ENCODE measurements at regions not wholly inside any gene's neighbourhood (a gene's known extent, or its start where the extent isn't known, plus 50 kb on each side); places are given as distances from the start of the nearest gene placed in this dataset.
"Not testable (repeated sequence)": the region's sequence is repeated elsewhere in the genome, so short reads cannot be mapped to it uniquely, and the experiment has no call there.

DNA sequence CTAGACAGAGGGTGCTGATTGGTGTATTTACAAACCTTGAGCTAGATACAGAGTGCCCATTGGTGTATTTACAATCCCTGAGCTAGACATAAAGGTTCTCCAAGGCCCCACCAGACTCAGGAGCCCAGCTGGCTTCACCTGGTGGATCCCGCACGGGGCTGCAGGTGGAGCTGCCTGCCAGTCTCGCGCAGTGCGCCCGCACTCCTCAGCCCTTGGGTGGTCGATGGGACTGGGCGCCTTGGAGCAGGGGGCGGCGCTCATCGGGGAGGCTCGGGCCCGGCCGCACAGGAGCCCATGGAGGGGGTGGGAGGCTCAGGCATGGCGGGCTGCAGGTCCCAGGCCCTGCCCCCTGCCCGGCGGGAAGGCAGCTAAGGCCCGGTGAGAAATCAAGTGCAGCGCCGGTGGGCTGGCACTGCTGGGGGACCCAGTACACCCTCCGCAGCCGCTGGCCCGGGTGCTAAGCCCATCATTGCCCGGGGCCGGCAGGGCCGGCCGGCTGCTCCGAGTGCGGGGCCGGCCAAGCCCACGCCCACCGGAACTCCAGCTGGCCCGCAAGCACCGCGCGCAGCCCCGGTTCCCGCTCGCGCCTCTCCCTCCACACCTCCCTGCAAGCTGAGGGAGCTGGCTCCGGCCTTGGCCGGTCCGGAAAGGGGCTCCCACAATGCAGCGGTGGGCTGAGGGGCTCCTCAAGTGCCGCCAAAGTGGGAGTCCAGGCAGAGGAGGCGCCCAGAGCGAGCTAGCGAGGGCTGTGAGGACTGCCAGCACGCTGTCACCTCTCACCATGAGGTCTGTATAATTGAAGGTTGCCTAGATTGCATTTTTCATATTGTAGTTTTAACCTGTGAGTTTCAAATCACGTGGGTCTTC is 765.4 kb downstream of the TAF11L14 start:
- intact Hi-C loops (cut with DNase I); DNase-seq (ENCODE audit: missing footprints); ATAC-seq: not testable (repeated sequence)

DNA sequence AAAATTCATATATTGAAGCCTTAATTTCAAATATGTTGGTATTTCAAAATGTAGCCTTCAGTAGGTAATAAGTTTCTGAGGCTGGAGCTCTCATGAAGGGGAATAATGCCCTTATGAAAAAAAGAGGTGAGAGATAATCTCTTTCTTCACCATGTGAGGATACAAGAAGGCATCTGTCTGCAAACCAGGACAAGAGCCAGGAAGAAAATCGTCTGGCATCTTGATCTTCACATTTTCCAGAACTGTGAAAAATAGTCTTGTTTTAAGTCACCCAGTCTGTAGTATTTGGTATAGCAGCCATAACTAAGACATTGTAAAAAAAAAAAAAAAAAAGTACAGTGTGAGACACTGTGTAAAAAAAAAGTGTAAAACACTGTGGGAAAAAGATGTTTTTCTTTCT is 768.9 kb downstream of the TAF11L14 start:
- ATAC-seq (no peak), DNase-seq (ENCODE audit: missing footprints) (no peak)
- intact Hi-C loops (cut with DNase I), result no loop called here

DNA sequence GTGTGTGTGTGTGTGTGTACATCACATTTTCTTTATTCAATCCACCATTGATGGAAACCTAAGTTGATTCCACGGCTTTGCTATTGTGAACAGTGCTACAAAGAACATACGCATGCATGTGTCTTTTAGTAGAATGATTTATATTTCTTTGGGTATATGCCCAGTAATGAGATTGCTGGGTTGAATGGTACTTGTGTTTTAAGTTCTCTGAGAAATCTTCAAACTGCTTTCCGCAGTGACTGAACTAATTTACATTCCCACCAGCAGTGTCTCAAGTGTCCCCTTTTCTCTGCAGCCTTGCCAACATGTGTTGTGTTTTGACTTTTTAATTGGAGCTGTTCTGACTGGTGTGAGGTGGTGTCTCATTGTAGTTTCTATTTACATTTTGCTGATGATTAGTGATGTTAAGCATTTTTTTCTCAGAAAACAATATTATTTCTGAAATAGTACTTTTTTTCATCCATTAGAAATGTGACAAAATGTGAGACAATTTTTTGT is 769.7 kb downstream of the TAF11L14 start:
- DNase-seq (ENCODE audit: missing footprints), result no peak
- no peak for ATAC-seq
- intact Hi-C loops (cut with DNase I), result no loop called here

DNA sequence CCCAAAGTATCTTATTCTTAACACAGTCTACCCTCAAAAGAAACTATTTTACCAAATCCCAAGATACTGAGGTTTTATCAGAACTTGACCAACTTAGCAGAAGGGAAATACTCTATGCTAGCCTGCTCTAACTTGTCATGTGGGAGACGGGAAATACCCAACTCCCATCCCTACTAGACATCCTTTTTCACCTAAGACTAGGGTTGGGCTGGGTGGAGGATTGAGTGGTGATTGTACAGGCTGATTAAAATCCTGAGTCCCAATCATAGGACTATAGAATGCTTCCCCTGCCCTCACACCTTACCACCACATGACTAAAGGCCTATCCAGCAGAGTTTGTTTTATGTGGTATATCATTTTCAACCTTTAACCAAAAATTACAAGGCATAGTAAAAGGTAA is 786.5 kb downstream of the TAF11L14 start:
- DNase-seq (ENCODE audit: missing footprints) (no peak), ATAC-seq (no peak)
- intact Hi-C loops (cut with DNase I), result no loop called here

DNA sequence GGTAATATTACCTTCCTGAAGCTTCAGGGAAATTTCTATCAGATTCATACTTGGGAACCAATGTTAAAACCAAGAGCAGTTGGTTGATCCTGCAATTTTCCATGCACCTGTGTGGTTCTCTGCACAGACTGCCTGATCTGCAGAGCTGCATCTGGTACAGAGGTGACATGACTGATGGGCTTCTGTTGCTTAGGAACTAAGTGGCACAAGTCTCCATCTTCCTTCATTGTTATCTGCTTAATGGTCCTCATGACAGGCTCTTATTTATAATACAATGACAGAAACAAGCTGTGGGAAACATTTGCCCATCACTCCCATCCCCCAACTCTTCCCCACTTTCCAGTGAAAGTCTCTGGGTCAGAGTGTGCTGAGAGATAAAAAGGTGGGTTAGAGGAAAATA is 799.1 kb downstream of the TAF11L14 start:
- intact Hi-C loops (cut with DNase I), result no loop called here
- no peak for DNase-seq (ENCODE audit: missing footprints)
- ATAC-seq, result no peak

DNA sequence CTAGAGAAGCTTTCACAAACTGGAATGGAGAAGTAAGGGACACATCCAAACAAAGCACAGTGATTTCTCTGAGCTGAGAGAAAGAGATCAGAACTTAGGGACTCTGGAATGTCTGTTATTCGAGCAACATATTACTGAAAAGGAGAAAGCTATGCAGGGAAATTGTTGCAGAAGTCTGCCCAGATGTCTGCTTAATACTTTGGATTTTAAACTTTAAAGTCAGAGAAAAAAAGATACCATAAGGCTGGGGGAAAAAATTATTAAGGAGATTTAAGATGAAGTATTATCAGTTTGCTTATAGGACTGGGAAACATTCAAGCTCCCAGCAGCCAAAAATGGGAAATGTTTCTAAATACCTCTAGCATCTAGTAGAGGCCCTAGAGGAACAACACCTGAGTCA is 803.9 kb downstream of the TAF11L14 start:
- DNase-seq (ENCODE audit: missing footprints), result no peak
- intact Hi-C loops (cut with DNase I), result no loop called here
- no peak for ATAC-seq

DNA sequence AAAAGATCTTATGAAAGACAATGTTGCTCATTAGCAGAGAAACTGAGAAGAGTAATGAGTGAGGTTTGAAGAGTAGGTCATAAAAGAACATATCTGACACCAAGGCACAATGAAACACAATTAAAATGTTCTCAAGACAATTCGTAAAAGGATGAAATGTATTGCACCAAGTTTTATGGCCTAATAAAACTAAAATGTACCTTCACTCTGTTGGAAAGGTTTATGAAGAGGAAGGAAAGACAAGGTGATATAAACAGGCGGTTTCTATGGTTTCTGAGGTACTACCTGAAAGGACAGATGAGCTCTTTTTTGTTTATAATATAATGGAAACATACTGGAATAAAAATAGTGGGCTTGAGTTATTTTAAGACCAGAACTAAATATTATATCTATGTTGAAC is 821.3 kb downstream of the TAF11L14 start:
- DNase-seq (ENCODE audit: missing footprints) (no peak), ATAC-seq (no peak)
- intact Hi-C loops (cut with DNase I), result no loop called here

DNA sequence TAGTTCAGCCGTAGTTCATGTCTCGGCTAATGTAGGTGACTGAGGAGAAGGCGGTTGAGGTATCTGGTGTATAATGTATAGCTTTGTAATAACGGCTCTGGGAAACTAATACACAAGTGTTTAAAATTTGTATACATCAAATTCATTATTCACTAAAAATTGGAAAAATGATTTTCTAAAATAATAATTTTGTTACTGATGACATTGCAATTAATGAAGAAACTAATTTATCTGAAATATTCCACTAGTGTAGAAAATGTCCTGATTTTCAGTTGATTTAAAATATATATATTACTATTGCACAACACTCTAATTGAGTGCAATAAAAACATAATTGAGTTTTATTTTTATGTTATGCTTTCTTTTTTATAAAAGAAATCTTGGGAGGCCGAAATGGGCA is 823.0 kb downstream of the TAF11L14 start:
- intact Hi-C loops (cut with DNase I), result no loop called here
- ATAC-seq, result no peak
- DNase-seq (ENCODE audit: missing footprints), result no peak

DNA sequence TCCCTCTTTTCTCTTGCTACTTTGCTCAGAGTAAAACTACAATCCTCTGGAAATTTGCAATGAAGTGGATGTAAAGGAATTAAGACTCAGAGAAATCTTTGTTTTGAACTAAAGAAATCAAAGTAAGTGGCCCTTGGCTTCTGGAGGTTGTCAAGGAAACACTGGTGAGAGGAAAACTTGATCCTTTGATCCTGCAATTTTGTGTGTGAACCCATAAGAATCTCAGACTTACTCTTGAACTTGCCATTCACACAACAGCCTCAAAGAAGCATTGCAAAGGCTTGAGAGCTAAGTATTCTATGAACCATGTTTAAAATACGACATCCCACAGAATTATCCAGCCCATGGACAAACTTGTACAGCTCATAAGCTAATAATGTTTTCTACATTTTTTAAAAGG is 827.5 kb downstream of the TAF11L14 start:
- intact Hi-C loops (cut with DNase I), result no loop called here
- DNase-seq (ENCODE audit: missing footprints), result no peak
- ATAC-seq, result no peak

DNA sequence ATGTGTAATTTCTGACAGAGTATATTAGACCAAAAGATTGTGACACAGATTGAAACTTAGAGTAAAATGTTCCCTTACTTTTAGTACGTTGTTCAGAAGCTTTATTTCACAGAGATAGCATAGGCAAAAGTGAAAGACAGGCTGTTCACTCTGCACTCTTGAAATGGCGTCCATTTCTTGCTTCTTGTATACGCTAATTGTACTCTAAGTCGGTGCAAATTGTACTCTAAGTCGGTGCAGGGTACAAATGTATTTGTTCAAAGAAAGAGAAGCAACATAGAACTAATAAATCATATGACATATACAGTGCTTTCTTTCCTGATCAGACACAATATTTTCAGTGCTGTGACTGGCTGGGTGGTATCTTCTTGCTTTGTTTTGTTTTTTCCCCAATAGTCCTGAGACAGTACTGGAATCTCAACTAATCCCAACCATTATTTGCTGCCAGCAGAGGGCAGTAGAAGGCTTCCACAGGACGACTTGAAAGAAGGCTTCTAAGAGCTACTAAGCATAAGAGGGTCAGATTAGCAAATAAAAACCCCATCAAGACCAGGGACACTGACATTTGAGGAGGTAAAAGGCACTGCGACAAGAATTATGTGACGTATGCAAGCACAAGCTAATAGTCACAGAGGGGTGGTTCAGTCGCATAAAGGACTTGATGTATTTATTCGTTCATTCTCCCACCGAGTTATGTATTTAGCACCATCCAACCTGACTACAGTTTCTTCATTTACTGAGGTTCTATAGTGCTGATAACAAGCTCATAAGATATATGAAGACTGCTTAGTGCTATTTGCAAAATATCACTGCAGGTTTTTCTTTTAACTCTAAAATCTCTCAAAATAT is 831.8 kb downstream of the TAF11L14 start:
- intact Hi-C loops (cut with DNase I), result no loop called here
- DNase-seq (ENCODE audit: missing footprints), result no peak
- no peak for ATAC-seq

DNA sequence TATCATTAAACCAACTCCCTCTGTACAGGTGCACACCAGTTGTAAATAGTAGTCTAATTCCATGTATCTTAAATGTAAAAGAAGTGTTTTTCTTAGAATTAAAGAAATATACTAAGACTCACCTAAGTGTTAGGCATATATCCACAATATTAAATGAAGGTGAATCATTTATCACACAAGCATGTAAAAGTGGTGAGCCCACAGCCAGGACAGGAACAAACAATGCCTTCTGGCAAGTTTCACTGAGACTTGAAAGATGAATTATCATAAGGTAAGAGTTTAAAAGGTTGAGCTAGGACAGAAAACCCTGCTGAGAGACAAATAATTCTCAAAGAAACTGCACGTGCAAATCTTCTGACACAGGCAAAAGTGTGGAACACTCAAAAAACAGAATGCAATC is 832.5 kb downstream of the TAF11L14 start:
- ATAC-seq (no peak), DNase-seq (ENCODE audit: missing footprints) (no peak)
- intact Hi-C loops (cut with DNase I), result no loop called here

DNA sequence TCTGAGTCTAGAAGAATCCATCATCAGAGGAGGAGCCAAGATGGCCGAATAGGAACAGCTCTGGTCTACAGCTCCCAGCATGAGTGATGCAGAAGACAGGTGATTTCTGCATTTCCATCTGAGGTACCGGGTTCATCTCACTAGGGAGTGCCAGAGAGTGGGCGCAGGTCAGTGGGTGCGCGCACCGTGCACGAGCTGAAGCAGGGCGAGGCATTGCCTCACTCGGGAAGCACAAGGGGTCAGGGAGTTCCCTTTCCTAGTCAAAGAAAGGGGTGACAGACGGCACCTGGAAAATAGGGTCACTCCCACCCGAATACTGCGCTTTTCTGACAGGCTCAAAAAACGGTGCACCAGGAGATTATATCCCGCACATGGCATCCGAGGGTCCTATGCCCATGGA is 837.5 kb downstream of the TAF11L14 start:
- ATAC-seq; intact Hi-C loops (cut with DNase I); DNase-seq (ENCODE audit: missing footprints): not testable (repeated sequence)

DNA sequence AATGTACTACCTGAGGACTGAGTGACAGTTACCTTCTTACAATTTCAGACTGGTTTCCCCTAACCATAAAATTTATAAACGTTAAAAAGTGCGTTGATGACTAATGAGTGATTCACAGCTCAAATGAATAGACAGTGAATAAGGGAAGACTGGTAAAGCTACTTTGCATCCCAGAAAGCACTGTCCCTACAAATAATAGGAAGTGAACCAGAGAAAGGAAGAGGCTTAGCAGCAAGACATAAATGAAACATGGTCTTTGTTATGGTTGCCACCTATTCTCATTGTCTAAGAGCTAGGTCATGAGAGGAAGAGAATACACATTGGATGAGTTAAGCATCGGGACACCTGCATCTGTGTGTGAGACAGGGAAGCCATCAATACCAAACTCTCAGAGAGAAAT is 849.2 kb downstream of the TAF11L14 start:
- no peak for ATAC-seq
- intact Hi-C loops (cut with DNase I), result no loop called here
- no peak for DNase-seq (ENCODE audit: missing footprints)

DNA sequence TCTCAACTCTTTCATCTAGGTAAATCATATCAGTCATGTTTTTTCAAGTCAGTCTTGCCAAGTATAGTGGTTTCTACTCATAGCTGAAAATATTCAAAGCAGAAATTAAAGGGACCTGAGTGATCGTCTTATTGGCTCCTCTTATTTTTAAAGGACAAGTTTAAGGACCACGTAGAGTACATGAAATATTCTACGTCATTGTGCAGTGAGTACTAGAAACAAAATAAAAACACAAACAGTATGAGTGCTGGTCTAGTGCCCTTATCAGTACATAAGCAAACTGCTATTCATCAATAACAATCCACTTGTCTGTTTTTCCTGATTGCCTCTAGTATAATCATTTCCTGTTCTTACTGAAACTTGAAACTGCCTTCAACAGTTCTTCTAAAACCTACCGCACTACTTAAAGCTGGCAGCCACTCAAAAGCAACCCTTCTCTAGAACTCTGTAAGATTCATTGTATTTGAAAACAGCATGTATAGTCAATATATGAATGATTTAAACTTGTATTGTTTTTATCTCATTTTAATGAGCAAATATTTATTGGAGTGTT is 853.7 kb downstream of the TAF11L14 start:
- intact Hi-C loops (cut with DNase I), result no loop called here
- DNase-seq (ENCODE audit: missing footprints) (no peak), ATAC-seq (no peak)

DNA sequence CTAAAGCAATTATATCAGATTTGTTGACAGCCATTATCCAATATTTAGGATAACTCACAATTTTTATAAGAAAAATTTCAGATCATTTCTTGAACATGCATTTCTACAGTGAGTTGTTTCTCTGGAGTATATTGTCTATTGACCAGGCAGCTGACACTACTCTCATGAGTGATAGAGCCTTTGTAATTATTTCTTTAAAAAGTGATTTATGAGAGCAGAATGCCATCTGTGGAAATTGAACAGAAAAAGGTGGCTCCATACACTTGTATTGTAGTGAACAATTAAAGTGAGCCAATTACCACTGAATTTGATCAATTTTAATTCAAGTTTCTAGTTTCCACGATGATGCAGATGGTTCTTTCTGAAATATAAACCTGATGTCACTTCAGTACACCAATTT is 855.4 kb downstream of the TAF11L14 start:
- intact Hi-C loops (cut with DNase I), result no loop called here
- no peak for ATAC-seq
- DNase-seq (ENCODE audit: missing footprints), result no peak

DNA sequence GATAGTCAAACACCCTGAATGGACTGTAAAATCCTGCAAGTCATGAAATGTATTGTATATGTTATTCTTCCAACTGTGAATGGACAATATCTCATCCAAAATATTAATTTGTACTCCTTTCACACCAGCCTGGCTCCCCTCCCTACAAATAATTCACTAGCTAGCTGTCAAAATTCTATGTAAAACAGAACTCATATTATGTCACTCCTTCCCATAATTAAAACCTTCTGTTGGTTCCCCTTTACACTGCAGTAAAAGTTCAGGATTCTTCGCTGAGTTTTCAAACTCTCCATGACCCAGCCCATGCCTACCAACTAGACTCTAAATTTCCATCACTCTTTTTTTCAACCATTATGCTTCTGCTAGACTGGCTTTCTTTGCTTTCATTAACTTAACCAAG is 857.1 kb downstream of the TAF11L14 start:
- no peak for ATAC-seq
- intact Hi-C loops (cut with DNase I), result no loop called here

DNA sequence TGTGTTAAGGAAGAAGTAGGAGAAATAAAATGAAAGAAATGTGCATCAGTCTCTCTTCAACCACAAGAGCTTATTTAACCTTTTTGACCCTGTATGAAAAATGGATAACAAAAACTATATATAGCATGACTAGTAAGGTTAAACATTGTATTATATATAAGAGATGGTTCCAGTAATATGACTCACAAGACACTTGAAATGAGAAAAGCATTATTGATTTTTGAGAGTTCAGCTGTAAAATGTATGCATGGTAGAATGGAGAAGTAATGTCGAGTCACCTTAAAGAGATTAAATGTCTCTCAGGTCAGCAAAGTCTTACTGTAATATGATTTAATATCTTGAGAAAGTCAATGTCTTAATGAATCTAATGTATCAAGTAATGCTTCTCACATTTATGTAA is 860.9 kb downstream of the TAF11L14 start:
- no peak for DNase-seq (ENCODE audit: missing footprints)
- ATAC-seq, result no peak
- intact Hi-C loops (cut with DNase I), result no loop called here

More for the DNA sequence above, 857.1 kb downstream of the TAF11L14 start:
- no peak for DNase-seq (ENCODE audit: missing footprints)

DNA sequence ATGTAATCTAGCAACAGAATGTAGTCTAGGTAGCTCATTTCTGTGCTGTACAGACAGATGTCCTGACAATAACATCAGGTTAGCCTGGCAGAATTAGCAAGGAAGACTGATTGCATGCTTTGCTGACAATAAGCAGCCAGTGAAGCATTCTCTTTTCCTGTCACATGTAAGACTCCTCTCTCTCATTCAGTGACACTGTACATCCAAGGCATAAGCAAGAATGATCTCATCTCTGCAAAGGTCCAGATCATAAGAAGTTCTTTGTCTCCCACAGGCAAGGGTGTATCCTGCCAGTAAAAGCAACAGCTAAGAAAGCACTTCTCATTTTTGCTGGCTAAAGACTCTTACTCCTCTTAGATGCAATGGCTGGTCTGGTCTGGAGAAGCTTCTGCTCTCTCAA is 861.8 kb downstream of the TAF11L14 start:
- intact Hi-C loops (cut with DNase I), result no loop called here
- DNase-seq (ENCODE audit: missing footprints), result no peak
- no peak for ATAC-seq

DNA sequence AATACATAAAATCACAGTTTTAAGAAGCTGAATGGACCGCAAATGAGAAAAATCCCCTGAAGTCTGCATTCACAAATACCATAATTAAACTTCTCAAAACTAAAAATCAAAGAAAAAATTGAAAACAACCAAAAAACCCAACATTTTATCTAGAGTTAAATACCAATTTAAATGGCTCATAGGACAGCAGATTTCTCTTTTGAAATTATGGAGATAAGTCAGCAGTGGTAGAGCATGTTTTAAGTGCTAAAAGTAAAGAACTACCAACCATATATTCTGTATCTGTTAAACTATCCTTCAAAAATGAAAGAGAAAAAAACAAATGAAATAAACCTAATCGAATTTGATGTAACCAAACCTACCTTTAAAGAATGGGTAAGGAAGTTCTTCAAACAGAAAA is 862.8 kb downstream of the TAF11L14 start:
- no peak for DNase-seq (ENCODE audit: missing footprints)
- no peak for ATAC-seq
- intact Hi-C loops (cut with DNase I), result no loop called here

All from Right ventricle myocardium inferior (tissue), 1 donor.